GM12874 (cell line): ENCODE measurements at regions not wholly inside any gene's neighbourhood (a gene's known extent, or its start where the extent isn't known, plus 50 kb on each side); places are given as distances from the start of the nearest gene placed in this dataset.

Experiments
- TF ChIP-seq, protein P1 (sequence below): IDR thresholded peaks from 2 replicates; pipeline ENCODE4 v1.5.1; 2011; ENCODE audit warnings: low read depth, mild to moderate bottlenecking, control low read depth, low read length, moderate library complexity; ENCODE audit not compliant: insufficient read depth

DNA sequence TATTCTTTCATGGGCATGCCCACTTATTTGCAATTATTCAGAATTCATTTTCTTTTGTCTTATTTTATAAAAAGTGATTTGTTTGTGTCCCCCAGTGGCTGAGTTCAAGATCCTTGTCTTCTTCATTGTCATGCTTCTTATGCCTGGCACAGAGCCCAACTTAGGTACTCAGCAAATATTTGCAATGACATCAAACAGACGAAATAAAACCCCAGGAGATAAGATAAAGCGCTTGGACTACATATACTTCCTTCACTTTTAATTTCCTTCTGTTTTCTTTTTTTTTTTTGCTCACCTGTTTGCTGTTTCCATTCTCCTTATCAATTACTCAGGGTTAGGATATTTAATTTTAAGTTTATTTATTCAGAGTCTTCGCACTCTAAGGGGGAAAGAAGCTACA is 225.0 kb downstream of the SDHAF3 start:
- TF ChIP-seq, protein P1, sequence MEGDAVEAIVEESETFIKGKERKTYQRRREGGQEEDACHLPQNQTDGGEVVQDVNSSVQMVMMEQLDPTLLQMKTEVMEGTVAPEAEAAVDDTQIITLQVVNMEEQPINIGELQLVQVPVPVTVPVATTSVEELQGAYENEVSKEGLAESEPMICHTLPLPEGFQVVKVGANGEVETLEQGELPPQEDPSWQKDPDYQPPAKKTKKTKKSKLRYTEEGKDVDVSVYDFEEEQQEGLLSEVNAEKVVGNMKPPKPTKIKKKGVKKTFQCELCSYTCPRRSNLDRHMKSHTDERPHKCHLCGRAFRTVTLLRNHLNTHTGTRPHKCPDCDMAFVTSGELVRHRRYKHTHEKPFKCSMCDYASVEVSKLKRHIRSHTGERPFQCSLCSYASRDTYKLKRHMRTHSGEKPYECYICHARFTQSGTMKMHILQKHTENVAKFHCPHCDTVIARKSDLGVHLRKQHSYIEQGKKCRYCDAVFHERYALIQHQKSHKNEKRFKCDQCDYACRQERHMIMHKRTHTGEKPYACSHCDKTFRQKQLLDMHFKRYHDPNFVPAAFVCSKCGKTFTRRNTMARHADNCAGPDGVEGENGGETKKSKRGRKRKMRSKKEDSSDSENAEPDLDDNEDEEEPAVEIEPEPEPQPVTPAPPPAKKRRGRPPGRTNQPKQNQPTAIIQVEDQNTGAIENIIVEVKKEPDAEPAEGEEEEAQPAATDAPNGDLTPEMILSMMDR = no peak

DNA sequence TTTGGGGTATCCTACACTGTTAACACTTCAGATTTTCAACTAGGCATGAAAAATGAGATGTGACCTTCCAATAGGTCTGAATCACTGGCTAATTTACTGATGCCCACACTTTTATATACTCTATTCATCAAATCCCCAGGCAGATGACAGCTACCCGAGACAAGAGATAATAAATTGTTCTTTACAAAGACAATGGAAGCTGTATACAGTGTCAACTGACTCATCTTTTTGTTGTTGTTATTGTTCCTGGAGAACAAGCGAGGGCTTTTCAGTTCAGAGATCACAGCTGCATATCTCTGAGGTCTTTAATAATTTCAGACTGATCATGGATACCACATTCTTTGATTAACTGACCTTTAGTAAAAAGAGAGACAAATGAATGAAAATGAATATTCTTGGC is 228.9 kb downstream of the SDHAF3 start:
- TF ChIP-seq, protein P1 = no peak

DNA sequence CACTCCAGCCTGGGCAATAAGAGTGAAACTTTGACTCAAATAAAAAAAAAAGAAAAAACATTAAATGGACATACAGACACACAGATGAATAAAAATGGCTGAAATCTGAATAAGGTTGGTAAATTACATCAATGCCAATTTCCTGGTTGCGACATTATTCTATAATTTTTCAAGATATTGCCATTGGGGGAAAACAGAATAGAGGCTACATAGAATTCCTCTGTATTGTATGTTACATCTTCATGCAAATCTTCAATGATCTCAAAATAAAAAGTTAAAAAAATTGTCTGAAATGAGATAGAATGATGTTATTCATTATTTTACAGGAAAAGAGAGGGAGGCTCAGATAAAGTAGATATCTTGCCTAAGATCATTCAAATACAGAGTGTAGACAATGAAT is 234.0 kb downstream of the SDHAF3 start:
- TF ChIP-seq, protein P1 = no peak

DNA sequence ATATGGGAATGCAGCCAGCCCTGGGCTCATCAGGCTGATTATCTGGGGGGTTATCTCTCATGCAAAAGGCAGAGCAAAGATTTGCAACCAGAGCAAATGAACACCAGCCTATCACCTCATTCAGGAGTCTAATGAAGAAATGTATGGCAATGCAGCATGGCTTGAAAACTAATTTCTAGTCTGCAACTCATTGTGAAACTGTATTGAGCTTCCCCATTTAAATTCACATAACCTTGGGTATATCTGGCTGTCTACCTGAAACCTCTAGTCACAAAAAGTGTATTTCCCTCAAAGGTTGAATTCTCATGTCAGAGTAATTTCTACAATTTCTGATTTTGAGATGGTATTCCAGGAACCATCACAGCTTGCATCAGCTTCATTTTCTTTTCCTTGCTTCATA is 240.0 kb downstream of the SDHAF3 start:
- TF ChIP-seq, protein P1 = no peak

DNA sequence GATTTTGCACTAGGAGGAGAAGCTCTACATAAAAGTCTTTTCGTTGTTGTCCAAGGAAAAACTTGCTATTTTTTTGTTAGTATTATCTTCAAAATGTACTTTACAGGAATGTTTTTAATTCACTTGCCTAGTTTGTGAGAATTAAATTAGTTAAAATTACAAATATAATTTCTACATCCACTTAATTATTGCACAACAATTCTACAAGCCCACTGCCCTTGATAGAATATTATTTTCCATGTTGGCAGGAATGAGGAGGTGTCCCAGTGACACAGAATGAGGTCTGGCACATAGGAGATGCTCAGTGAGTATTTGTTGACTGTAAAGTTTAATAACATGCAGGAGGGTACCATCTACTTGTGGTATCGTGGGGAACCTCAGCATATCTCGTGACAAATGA is 255.4 kb downstream of the SDHAF3 start:
- TF ChIP-seq, protein P1 = no peak

DNA sequence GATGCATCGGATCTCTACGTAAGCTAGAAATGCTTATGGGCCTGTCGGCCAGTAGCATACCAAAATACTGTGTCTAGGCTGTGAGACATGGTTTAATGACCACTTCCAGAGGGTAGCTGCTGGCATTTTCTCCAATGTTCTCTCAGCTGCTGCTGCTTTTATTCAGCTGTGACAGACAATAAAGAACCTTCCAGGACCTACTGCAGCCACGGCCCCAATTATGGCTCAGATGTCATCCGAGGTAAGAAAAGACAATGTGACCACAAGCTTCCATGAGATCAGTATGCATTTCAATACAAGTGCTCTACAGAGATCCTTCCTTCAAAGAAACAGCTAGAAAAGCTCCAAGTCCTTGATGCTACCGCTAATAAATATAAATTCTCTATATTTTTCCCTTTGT is 256.2 kb downstream of the SDHAF3 start:
- TF ChIP-seq, protein P1 = no peak

DNA sequence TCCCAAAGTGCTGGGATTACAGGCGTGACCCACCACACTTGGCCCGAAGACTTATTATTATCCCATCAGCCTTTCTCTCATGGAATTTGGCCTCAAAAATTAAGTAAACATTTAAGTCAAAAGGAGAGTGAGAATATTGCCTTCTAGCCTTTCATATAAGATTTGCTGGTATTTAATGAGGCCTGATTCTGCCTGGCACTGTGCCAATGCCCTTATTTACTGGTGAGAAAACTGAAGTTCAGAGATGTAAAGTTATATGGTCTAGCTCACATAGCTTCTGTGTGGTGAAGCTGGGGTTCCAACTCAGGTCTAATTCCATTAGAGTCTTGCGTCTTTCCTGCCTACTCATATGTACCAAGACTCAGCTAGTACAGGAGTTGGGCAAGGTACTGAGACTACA is 260.2 kb downstream of the SDHAF3 start:
- TF ChIP-seq, protein P1 = no peak
